ENCODE measurements at regions not wholly inside any gene's neighbourhood (a gene's known extent, or its start where the extent isn't known, plus 50 kb on each side); places are given as distances from the start of the nearest gene placed in this dataset.

GRCh38 chr2:111622859-111623258 is 261.1 kb downstream of the ANAPC1 start:
- TF ChIP-seq POLR2A (IDR thresholded peaks at IDR 0.05) (no peak), CTCF (IDR thresholded peaks at IDR 0.05) (no peak), EP300 (IDR thresholded peaks at IDR 0.05) (no peak), POLR2AphosphoS5 (IDR thresholded peaks at IDR 0.05) (no peak)

Data from sigmoid colon (tissue), 4 donors.